Mucosa of rectum (tissue), 2 donors: ENCODE measurements at regions not wholly inside any gene's neighbourhood (a gene's known extent, or its start where the extent isn't known, plus 50 kb on each side); places are given as distances from the start of the nearest gene placed in this dataset.
"Not testable (repeated sequence)": the region's sequence is repeated elsewhere in the genome, so short reads cannot be mapped to it uniquely, and the experiment has no call there.

Experiments
- H3K27ac ChIP-seq, 2 donors: one replicate each; pipeline ENCODE4 v1.7.0; 2013; ENCODE audit warnings: inconsistent platforms in 2 of 2, low read depth in 2 of 2, low read length in 2 of 2
- H3K27me3 ChIP-seq, 2 donors: one replicate each; pipeline ENCODE4 v1.7.0; 2013; ENCODE audit warnings: low read length in 2 of 2; ENCODE audit not compliant: control insufficient read depth in 2 of 2, insufficient read depth in 2 of 2
- H3K36me3 ChIP-seq, 2 donors: one replicate each; pipeline ENCODE4 v1.7.0; 2013; ENCODE audit warnings: low read length in 2 of 2; ENCODE audit not compliant: control insufficient read depth in 2 of 2, insufficient read depth in 2 of 2
- H3K4me1 ChIP-seq, 2 donors: one replicate each; pipeline ENCODE4 v1.7.0; 2013; ENCODE audit warnings: low read length in 2 of 2, mild to moderate bottlenecking in 1 of 2; ENCODE audit not compliant: control insufficient read depth in 2 of 2, insufficient read depth in 2 of 2
- H3K4me3 ChIP-seq, 2 donors: one replicate each; pipeline ENCODE4 v1.7.0; 2013; ENCODE audit warnings: low read length in 2 of 2
- H3K9ac ChIP-seq, 2 donors: one replicate each; pipeline ENCODE4 v1.7.0; 2013; ENCODE audit warnings: low read length in 2 of 2, low read depth in 1 of 2, mild to moderate bottlenecking in 1 of 2
- H3K9me3 ChIP-seq, 2 donors: one replicate each; pipeline ENCODE4 v1.7.0; 2013; ENCODE audit warnings: low read length in 2 of 2; ENCODE audit not compliant: control insufficient read depth in 2 of 2
- donor health status: healthy.
- donor health status: Normal muscosa, but diverticular disease.

- not testable (repeated sequence) for H3K9me3 ChIP-seq, H3K36me3 ChIP-seq, H3K27me3 ChIP-seq, H3K4me3 ChIP-seq, H3K27ac ChIP-seq, H3K9ac ChIP-seq, H3K4me1 ChIP-seq
Measured at GRCh38 chr14:84341867-84342266, 1188.1 kb upstream of the FLRT2 start.

- H3K9me3 ChIP-seq, result no peaks in the 10 kb centered on the region
- no peak overlapping the region for H3K4me3 ChIP-seq
- no peaks in the 10 kb centered on the region for H3K36me3 ChIP-seq
- no peaks in the 10 kb centered on the region for H3K4me1 ChIP-seq
- H3K9ac ChIP-seq, result no peak overlapping the region
- no peaks in the 10 kb centered on the region for H3K27me3 ChIP-seq
- H3K27ac ChIP-seq, result no peak overlapping the region
Measured at GRCh38 chr14:84343656-84344055, 1186.3 kb upstream of the FLRT2 start.

- H3K4me3 ChIP-seq, result no peak overlapping the region
- no peaks in the 10 kb centered on the region for H3K36me3 ChIP-seq
- H3K27me3 ChIP-seq, result no peaks in the 10 kb centered on the region
- no peak overlapping the region for H3K27ac ChIP-seq
- H3K9ac ChIP-seq, result no peak overlapping the region
- peaks cover 0 to 3% of the 10 kb centered on the region in 2 donors for H3K9me3 ChIP-seq
- H3K4me1 ChIP-seq, result no peaks in the 10 kb centered on the region
Measured at GRCh38 chr14:84351646-84352045, 1178.3 kb upstream of the FLRT2 start.

GRCh38 chr14:84361476-84361875, 1168.5 kb upstream of the FLRT2 start:
- Histone ChIP-seq H3K27ac (no peak overlapping the region), H3K9me3 (no peaks in the 10 kb centered on the region), H3K27me3 (no peaks in the 10 kb centered on the region), H3K36me3 (no peaks in the 10 kb centered on the region), H3K9ac (no peak overlapping the region), H3K4me1 (no peaks in the 10 kb centered on the region), H3K4me3 (no peak overlapping the region)

DNA sequence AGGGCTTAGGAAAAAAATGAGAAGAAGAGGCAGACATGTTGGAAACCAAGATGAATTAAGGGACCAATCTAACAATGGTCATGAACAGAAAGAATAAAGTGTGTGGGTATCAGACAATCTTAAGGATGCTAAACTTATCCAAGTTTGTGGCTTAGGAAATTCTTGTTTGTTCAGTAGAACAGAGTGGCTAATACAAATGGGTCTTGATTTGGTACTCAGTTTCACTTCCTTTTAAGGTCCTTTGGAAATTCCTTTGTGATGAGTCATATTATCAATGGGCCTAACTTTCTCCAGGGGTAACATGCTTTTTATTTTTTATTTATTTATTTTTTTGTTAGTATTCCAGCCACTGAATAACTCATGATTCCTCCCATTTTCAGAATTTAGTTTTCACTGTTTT, 1154.7 kb upstream of the FLRT2 start:
- H3K9me3 ChIP-seq, result no peaks in the 10 kb centered on the region
- H3K27ac ChIP-seq, result no peak overlapping the region
- H3K27me3 ChIP-seq, result no peaks in the 10 kb centered on the region
- H3K4me3 ChIP-seq, result no peak overlapping the region
- H3K9ac ChIP-seq, result no peak overlapping the region
- no peaks in the 10 kb centered on the region for H3K4me1 ChIP-seq
- no peaks in the 10 kb centered on the region for H3K36me3 ChIP-seq

GRCh38 chr14:84390010-84390409, 1139.9 kb upstream of the FLRT2 start:
- Histone ChIP-seq H3K27ac (no peak overlapping the region), H3K9me3 (peaks cover 2 to 3% of the 10 kb centered on the region in 2 donors), H3K4me3 (no peak overlapping the region), H3K4me1 (no peaks in the 10 kb centered on the region), H3K36me3 (no peaks in the 10 kb centered on the region), H3K27me3 (no peaks in the 10 kb centered on the region), H3K9ac (no peak overlapping the region)

GRCh38 chr14:84397631-84398030, 1132.3 kb upstream of the FLRT2 start:
- Histone ChIP-seq H3K9me3 (no peaks in the 10 kb centered on the region), H3K36me3 (no peaks in the 10 kb centered on the region), H3K9ac (no peak overlapping the region), H3K27ac (no peak overlapping the region), H3K27me3 (no peaks in the 10 kb centered on the region), H3K4me3 (no peak overlapping the region), H3K4me1 (no peaks in the 10 kb centered on the region)

- Histone ChIP-seq H3K9me3 (no peaks in the 10 kb centered on the region), H3K4me1 (no peaks in the 10 kb centered on the region), H3K9ac (no peak overlapping the region), H3K4me3 (no peak overlapping the region), H3K27ac (no peak overlapping the region), H3K27me3 (no peaks in the 10 kb centered on the region), H3K36me3 (no peaks in the 10 kb centered on the region)
Measured at GRCh38 chr14:84399296-84399910, 1130.5 kb upstream of the FLRT2 start.

- Histone ChIP-seq H3K4me3 (no peak overlapping the region), H3K9me3 (no peaks in the 10 kb centered on the region), H3K9ac (no peak overlapping the region), H3K27ac (no peak overlapping the region), H3K36me3 (no peaks in the 10 kb centered on the region), H3K4me1 (no peaks in the 10 kb centered on the region), H3K27me3 (no peaks in the 10 kb centered on the region)
Measured at GRCh38 chr14:84401631-84402030, 1128.3 kb upstream of the FLRT2 start.

DNA sequence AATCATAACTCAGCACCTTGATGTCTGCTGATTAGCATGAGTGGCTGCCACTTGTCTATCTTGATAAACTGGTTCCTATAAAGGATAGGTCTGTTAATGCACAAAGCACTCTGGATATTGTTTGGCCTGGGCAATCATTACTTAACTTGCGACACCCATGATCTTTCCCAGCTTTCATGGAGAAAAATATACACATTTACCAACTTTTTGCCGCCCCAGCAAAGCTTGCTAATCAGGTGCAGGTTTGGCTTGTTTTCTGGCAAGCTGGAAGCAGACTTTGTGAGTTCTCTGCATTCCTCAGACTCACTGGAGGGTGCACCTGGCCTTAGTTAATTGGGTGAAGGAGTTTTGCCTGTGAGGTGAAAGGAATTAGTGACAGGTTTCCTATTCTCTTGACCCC, 1126.4 kb upstream of the FLRT2 start:
- Histone ChIP-seq H3K27ac (no peak overlapping the region), H3K4me3 (no peak overlapping the region), H3K36me3 (no peaks in the 10 kb centered on the region), H3K27me3 (no peaks in the 10 kb centered on the region), H3K4me1 (no peaks in the 10 kb centered on the region), H3K9ac (no peak overlapping the region), H3K9me3 (no peaks in the 10 kb centered on the region)

GRCh38 chr14:84404246-84404645, 1125.7 kb upstream of the FLRT2 start:
- no peak overlapping the region for H3K4me3 ChIP-seq
- no peaks in the 10 kb centered on the region for H3K36me3 ChIP-seq
- H3K4me1 ChIP-seq, result no peaks in the 10 kb centered on the region
- H3K27me3 ChIP-seq, result no peaks in the 10 kb centered on the region
- H3K9me3 ChIP-seq, result no peaks in the 10 kb centered on the region
- no peak overlapping the region for H3K27ac ChIP-seq
- H3K9ac ChIP-seq, result no peak overlapping the region
